ENCODE measurements at regions not wholly inside any gene's neighbourhood (a gene's known extent, or its start where the extent isn't known, plus 50 kb on each side); places are given as distances from the start of the nearest gene placed in this dataset.
A peak's percentile ranks its signal among the peaks of the same experiment; 100 is the strongest.

GRCh38 chr3:6526861-6527260 is 334.1 kb upstream of the GRM7 start:
- H3K4me1 Mint-ChIP-seq, result peaks cover 33% of the 10 kb centered on the region
- no peaks in the 10 kb centered on the region for H3K27me3 Mint-ChIP-seq (ENCODE audit: low read depth)
- H3K27ac Mint-ChIP-seq, result no peak overlapping the region
- H3K4me3 Mint-ChIP-seq, result no peak overlapping the region
- no peaks in the 10 kb centered on the region for H3K9me3 Mint-ChIP-seq
- no peak for TF ChIP-seq CTCF (IDR thresholded peaks at IDR 0.05; ENCODE audit: unreplicated experiment in 3 of 3)
- no peaks in the 10 kb centered on the region for H3K36me3 Mint-ChIP-seq (ENCODE audit: low read depth)

- Mint-ChIP-seq H3K4me3 (no peak overlapping the region), H3K27me3 (ENCODE audit: low read depth) (no peaks in the 10 kb centered on the region), H3K4me1 (peaks cover 12% of the 10 kb centered on the region), H3K36me3 (ENCODE audit: low read depth) (no peaks in the 10 kb centered on the region), H3K27ac (peak overlapping the region in 1 of 3 experiments; percentile 17), H3K9me3 (no peaks in the 10 kb centered on the region)
- no peak for TF ChIP-seq CTCF (IDR thresholded peaks at IDR 0.05; ENCODE audit: unreplicated experiment in 3 of 3)
Observed at GRCh38 chr3:6528951-6529350, 332.0 kb upstream of the GRM7 start.

GRCh38 chr3:6531153-6531552 is 329.8 kb upstream of the GRM7 start:
- Mint-ChIP-seq H3K4me3 (no peak overlapping the region), H3K27me3 (ENCODE audit: low read depth) (no peaks in the 10 kb centered on the region), H3K9me3 (peaks cover 6% of the 10 kb centered on the region), H3K36me3 (ENCODE audit: low read depth) (no peaks in the 10 kb centered on the region), H3K4me1 (peaks cover 11% of the 10 kb centered on the region), H3K27ac (peak overlapping the region; percentile 16 to 61 (median 20))
- no peak for TF ChIP-seq CTCF (IDR thresholded peaks at IDR 0.05; ENCODE audit: unreplicated experiment in 3 of 3)

DNA sequence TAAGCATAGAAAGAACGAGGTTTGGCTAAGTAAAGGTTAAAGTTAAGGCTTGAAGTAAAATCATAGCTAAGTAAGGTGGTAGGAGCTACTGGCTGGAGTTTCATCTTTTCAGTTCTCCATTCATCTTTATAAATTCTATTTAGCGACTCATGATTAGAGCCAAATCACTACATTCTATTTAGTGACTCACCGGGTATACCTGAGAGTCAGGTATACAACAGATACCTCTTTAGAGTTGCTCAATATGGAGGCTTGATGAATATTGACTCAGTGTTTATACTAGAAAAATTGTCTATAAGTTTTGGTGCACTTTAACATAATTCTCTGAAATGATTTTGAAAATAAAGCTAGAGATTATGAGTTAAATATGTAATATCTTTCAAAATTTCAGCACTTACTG is 328.8 kb upstream of the GRM7 start:
- no peaks in the 10 kb centered on the region for H3K36me3 Mint-ChIP-seq (ENCODE audit: low read depth)
- no peak overlapping the region for H3K4me3 Mint-ChIP-seq
- H3K9me3 Mint-ChIP-seq, result peaks cover 12% of the 10 kb centered on the region
- no peak for TF ChIP-seq CTCF (IDR thresholded peaks at IDR 0.05; ENCODE audit: unreplicated experiment in 3 of 3)
- H3K27me3 Mint-ChIP-seq (ENCODE audit: low read depth), result no peaks in the 10 kb centered on the region
- H3K27ac Mint-ChIP-seq, result no peak overlapping the region
- peaks cover 11% of the 10 kb centered on the region for H3K4me1 Mint-ChIP-seq

GRCh38 chr3:6540981-6541380 is 319.9 kb upstream of the GRM7 start:
- TF ChIP-seq CTCF (IDR thresholded peaks at IDR 0.05; ENCODE audit: unreplicated experiment in 3 of 3), result no peak
- no peak overlapping the region for H3K4me3 Mint-ChIP-seq
- peaks cover 5% of the 10 kb centered on the region for H3K27me3 Mint-ChIP-seq (ENCODE audit: low read depth)
- no peak overlapping the region for H3K27ac Mint-ChIP-seq
- peaks cover 38% of the 10 kb centered on the region for H3K9me3 Mint-ChIP-seq
- H3K4me1 Mint-ChIP-seq, result no peaks in the 10 kb centered on the region
- no peaks in the 10 kb centered on the region for H3K36me3 Mint-ChIP-seq (ENCODE audit: low read depth)

DNA sequence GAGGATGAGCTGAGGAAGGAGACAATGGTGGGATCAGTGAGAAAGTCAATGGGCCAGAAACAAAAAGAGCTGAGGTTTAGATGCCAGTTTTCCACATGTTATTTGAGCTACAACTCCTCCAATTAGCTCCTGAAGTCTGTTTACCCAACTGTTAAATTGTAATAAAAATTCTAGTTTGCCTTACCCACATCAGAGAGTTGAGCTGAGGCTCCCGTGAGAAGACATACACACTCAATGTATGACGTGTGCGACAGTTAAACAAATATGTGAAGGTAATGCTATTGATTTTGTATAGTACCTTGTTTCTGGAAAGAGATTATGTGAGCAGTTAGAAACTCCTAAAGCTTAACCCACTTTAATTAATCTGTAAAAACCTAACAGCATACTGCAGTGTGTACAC is 318.1 kb upstream of the GRM7 start:
- Mint-ChIP-seq H3K36me3 (ENCODE audit: low read depth) (no peaks in the 10 kb centered on the region), H3K27ac (no peak overlapping the region), H3K4me1 (no peaks in the 10 kb centered on the region), H3K4me3 (no peak overlapping the region), H3K9me3 (peaks cover 28% of the 10 kb centered on the region), H3K27me3 (ENCODE audit: low read depth) (peaks cover 5% of the 10 kb centered on the region)
- no peak for TF ChIP-seq CTCF (IDR thresholded peaks at IDR 0.05; ENCODE audit: unreplicated experiment in 3 of 3)
